ENCODE measurements at regions not wholly inside any gene's neighbourhood (a gene's known extent, or its start where the extent isn't known, plus 50 kb on each side); places are given as distances from the start of the nearest gene placed in this dataset.

DNA sequence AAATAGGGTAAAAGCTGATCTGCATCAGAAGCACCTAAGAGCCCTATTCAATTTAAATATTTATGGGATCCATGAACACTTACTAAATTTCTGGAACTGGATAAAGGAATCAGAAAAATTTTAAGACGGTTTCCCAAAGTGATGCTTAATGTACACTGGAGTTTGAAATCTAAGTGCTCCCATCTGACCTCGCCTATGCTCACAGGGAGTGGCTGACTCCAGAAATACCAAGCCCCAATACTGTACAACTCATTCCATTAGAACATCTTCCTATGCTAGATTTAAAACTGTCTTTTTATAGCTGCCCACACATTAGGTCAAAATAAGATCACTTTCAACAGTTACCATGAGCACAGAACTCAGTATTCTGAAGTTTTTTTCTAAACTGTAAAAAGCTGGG, 1214.6 kb downstream of the CDH11 start (continued):
- no peak for TF ChIP-seq PRDM15 (CRISPR knock-in tag; IDR thresholded peaks at IDR 0.05)
- TF ChIP-seq BCL11A (IDR thresholded peaks at IDR 0.05; ENCODE audit: low read depth, low read length): no peak
- TF ChIP-seq KLF5 (IDR thresholded peaks at IDR 0.05; ENCODE audit: partially characterized antibody): no peak
- no peak for TF ChIP-seq POLR2AphosphoS2 (IDR thresholded peaks at IDR 0.05; ENCODE audit: low read depth, low read length)
- no peak for TF ChIP-seq EZH2 (IDR thresholded peaks at IDR 0.05; ENCODE audit: borderline replicate concordance, control insufficient read depth, low read depth, low read length)
- no peak for TF ChIP-seq ZNF622 (IDR thresholded peaks at IDR 0.05)
- TF ChIP-seq STAT1 (conservative IDR thresholded peaks at IDR 0.05): no peak
- no peak for TF ChIP-seq CHD1 (IDR thresholded peaks at IDR 0.05; ENCODE audit: low read depth, low read length)
- TF ChIP-seq RUNX3 (IDR thresholded peaks at IDR 0.05; ENCODE audit: low read length): no peak
- no peak for TF ChIP-seq LARP7 (IDR thresholded peaks at IDR 0.05)

GRCh38 chr16:63904930-63905329, 1216.9 kb downstream of the CDH11 start:
- FAIRE-seq: no peak
- DNase-seq (ENCODE audit: low read depth, low spot score): no peak
- Histone ChIP-seq H3K27ac (ENCODE audit: control insufficient read depth, insufficient read depth) (no peak overlapping the region), H3K79me2 (ENCODE audit: control insufficient read depth, insufficient read depth, low read length) (no peaks in the 10 kb centered on the region), H3K36me3 (ENCODE audit: control insufficient read depth in 2 of 2, insufficient read depth in 2 of 2, low read length in 1 of 2) (no peaks in the 10 kb centered on the region), H2AFZ (ENCODE audit: control insufficient read depth, low read depth, low read length) (no peak overlapping the region), H3K9me3 (replicated peaks; ENCODE audit: control insufficient read depth, insufficient read depth, low read length) (no peaks in the 10 kb centered on the region), H3K4me2 (ENCODE audit: control insufficient read depth, insufficient read depth) (no peak overlapping the region), H3K27me3 (replicated peaks in 1 of 2; ENCODE audit: control insufficient read depth in 2 of 2, insufficient read depth in 2 of 2, low read length in 1 of 2) (no peaks in the 10 kb centered on the region), H3K4me3 (no peak overlapping the region), H4K20me1 (ENCODE audit: control insufficient read depth, insufficient read depth) (no peaks in the 10 kb centered on the region), H3K9ac (ENCODE audit: control insufficient read depth, insufficient read depth, low read length) (no peak overlapping the region), H3K4me1 (ENCODE audit: control insufficient read depth, insufficient read depth, low read length) (no peaks in the 10 kb centered on the region)
- ChIA-PET CTCF (no interaction called here), RAD21 (ENCODE audit: unreplicated experiment) (no interaction called here), SMC1A (ENCODE audit: uncharacterized antibody, unreplicated experiment) (no interaction called here), POLR2A (no interaction called here)
- ATAC-seq: no peak
- in situ Hi-C loops (cut with MboI) (no loop called here), intact Hi-C loops (cut with micrococcal nuclease; ENCODE audit: unreplicated experiment) (no loop called here)
- WGBS (ENCODE audit: insufficient coverage, insufficient replicate concordance, low lambda C conversion rate, missing lambda C conversion rate): 0% methylated on average over 2 of the region's 2 CpGs
- BruUV-seq (replicated peaks): no TSS peak
- TF ChIP-seq CREM (IDR thresholded peaks at IDR 0.05; ENCODE audit: low read depth) (no peak), CREB1 (IDR thresholded peaks at IDR 0.05; ENCODE audit: low read depth) (no peak), BACH1 (IDR thresholded peaks at IDR 0.05; ENCODE audit: borderline replicate concordance) (no peak), PAX8 (IDR thresholded peaks at IDR 0.05) (no peak), ASH2L (IDR thresholded peaks at IDR 0.05; ENCODE audit: borderline replicate concordance, low read depth) (no peak), IRF4 (IDR thresholded peaks at IDR 0.05; ENCODE audit: low read depth, low read length) (no peak), RB1 (IDR thresholded peaks at IDR 0.05; ENCODE audit: borderline replicate concordance) (no peak), FOXK2 (IDR thresholded peaks at IDR 0.05) (no peak)
- TF ChIP-seq, protein P1, sequence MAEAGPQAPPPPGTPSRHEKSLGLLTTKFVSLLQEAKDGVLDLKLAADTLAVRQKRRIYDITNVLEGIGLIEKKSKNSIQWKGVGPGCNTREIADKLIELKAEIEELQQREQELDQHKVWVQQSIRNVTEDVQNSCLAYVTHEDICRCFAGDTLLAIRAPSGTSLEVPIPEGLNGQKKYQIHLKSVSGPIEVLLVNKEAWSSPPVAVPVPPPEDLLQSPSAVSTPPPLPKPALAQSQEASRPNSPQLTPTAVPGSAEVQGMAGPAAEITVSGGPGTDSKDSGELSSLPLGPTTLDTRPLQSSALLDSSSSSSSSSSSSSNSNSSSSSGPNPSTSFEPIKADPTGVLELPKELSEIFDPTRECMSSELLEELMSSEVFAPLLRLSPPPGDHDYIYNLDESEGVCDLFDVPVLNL (IDR thresholded peaks at IDR 0.05; ENCODE audit: low read depth, low read length): no peak
- TF ChIP-seq, protein P2, sequence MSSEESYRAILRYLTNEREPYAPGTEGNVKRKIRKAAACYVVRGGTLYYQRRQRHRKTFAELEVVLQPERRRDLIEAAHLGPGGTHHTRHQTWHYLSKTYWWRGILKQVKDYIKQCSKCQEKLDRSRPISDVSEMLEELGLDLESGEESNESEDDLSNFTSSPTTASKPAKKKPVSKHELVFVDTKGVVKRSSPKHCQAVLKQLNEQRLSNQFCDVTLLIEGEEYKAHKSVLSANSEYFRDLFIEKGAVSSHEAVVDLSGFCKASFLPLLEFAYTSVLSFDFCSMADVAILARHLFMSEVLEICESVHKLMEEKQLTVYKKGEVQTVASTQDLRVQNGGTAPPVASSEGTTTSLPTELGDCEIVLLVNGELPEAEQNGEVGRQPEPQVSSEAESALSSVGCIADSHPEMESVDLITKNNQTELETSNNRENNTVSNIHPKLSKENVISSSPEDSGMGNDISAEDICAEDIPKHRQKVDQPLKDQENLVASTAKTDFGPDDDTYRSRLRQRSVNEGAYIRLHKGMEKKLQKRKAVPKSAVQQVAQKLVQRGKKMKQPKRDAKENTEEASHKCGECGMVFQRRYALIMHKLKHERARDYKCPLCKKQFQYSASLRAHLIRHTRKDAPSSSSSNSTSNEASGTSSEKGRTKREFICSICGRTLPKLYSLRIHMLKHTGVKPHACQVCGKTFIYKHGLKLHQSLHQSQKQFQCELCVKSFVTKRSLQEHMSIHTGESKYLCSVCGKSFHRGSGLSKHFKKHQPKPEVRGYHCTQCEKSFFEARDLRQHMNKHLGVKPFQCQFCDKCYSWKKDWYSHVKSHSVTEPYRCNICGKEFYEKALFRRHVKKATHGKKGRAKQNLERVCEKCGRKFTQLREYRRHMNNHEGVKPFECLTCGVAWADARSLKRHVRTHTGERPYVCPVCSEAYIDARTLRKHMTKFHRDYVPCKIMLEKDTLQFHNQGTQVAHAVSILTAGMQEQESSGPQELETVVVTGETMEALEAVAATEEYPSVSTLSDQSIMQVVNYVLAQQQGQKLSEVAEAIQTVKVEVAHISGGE (CRISPR knock-in tag; IDR thresholded peaks at IDR 0.05): no peak
